ENCODE measurements at regions not wholly inside any gene's neighbourhood (a gene's known extent, or its start where the extent isn't known, plus 50 kb on each side); places are given as distances from the start of the nearest gene placed in this dataset.

GRCh38 chr18:77733292-77733903 is 483.8 kb downstream of the GALR1 start:
- no peaks in the 10 kb centered on the region for H3K9me3 ChIP-seq (ENCODE audit: low read depth)

GRCh38 chr18:77736842-77737241 is 487.2 kb downstream of the GALR1 start:
- Histone ChIP-seq H3K36me3 (ENCODE audit: low read depth) (no peaks in the 10 kb centered on the region), H3K9ac (no peak overlapping the region), H3F3A (ENCODE audit: insufficient read depth) (no peaks in the 10 kb centered on the region), H3K27me3 (replicated peaks; ENCODE audit: insufficient read depth) (no peaks in the 10 kb centered on the region), H3K9me3 (ENCODE audit: low read depth) (no peaks in the 10 kb centered on the region), H3K9me2 (ENCODE audit: insufficient read depth) (no peaks in the 10 kb centered on the region), H3K27ac (no peak overlapping the region), H2AFZ (no peak overlapping the region), H3K79me2 (ENCODE audit: insufficient read depth) (no peaks in the 10 kb centered on the region), H3K4me3 (no peak overlapping the region), H3K4me1 (ENCODE audit: insufficient read depth) (no peaks in the 10 kb centered on the region), H4K20me1 (ENCODE audit: insufficient read depth) (no peaks in the 10 kb centered on the region), H3K4me2 (ENCODE audit: unreplicated experiment) (no peak overlapping the region)
- DNase-seq, result no peak
- WGBS, 2 experiments (ENCODE audit: low coverage in 1 of 2, low lambda C conversion rate in 2 of 2, missing lambda C conversion rate in 2 of 2), result 29 to 32% methylated on average over 4 of the region's 4 CpGs
- TF ChIP-seq EZH2phosphoT487 (IDR thresholded peaks at IDR 0.05; ENCODE audit: insufficient read depth, low read depth) (no peak), EZH2 (IDR thresholded peaks at IDR 0.05; ENCODE audit: insufficient read depth, poor library complexity, severe bottlenecking) (no peak)
- in situ Hi-C loops (cut with MboI), result no loop called here

More at GRCh38 chr18:77733292-77733903, 483.8 kb downstream of the GALR1 start:
- no peak for DNase-seq
- Histone ChIP-seq H3K4me1 (ENCODE audit: insufficient read depth) (no peaks in the 10 kb centered on the region), H3K9me2 (ENCODE audit: insufficient read depth) (no peaks in the 10 kb centered on the region), H3F3A (ENCODE audit: insufficient read depth) (no peaks in the 10 kb centered on the region), H3K9ac (no peak overlapping the region), H4K20me1 (ENCODE audit: insufficient read depth) (no peaks in the 10 kb centered on the region), H3K36me3 (ENCODE audit: low read depth) (no peaks in the 10 kb centered on the region), H3K79me2 (ENCODE audit: insufficient read depth) (no peaks in the 10 kb centered on the region), H3K4me2 (ENCODE audit: unreplicated experiment) (no peak overlapping the region), H3K27ac (no peak overlapping the region), H2AFZ (no peak overlapping the region), H3K4me3 (no peak overlapping the region), H3K27me3 (replicated peaks; ENCODE audit: insufficient read depth) (no peaks in the 10 kb centered on the region)
- TF ChIP-seq EZH2 (IDR thresholded peaks at IDR 0.05; ENCODE audit: insufficient read depth, poor library complexity, severe bottlenecking) (no peak), EZH2phosphoT487 (IDR thresholded peaks at IDR 0.05; ENCODE audit: insufficient read depth, low read depth) (no peak)
- 53 to 60% methylated on average over 19 of the region's 19 CpGs for WGBS, 2 experiments (ENCODE audit: low coverage in 1 of 2, low lambda C conversion rate in 2 of 2, missing lambda C conversion rate in 2 of 2)
- in situ Hi-C loops (cut with MboI), result no loop called here

GRCh38 chr18:77737405-77737804 is 487.8 kb downstream of the GALR1 start:
- TF ChIP-seq EZH2 (IDR thresholded peaks at IDR 0.05; ENCODE audit: insufficient read depth, poor library complexity, severe bottlenecking), result no peak
- no peak for TF ChIP-seq EZH2phosphoT487 (IDR thresholded peaks at IDR 0.05; ENCODE audit: insufficient read depth, low read depth)
- no peak overlapping the region for H3K4me3 ChIP-seq
- H3K36me3 ChIP-seq (ENCODE audit: low read depth), result no peaks in the 10 kb centered on the region
- in situ Hi-C loops (cut with MboI), result no loop called here
- H4K20me1 ChIP-seq (ENCODE audit: insufficient read depth), result no peaks in the 10 kb centered on the region
- no peaks in the 10 kb centered on the region for H3K27me3 ChIP-seq (replicated peaks; ENCODE audit: insufficient read depth)
- H2AFZ ChIP-seq, result no peak overlapping the region
- WGBS, 2 experiments (ENCODE audit: low coverage in 1 of 2, low lambda C conversion rate in 2 of 2, missing lambda C conversion rate in 2 of 2), result 27 to 28% methylated on average over 7 of the region's 7 CpGs
- H3K9me3 ChIP-seq (ENCODE audit: low read depth), result no peaks in the 10 kb centered on the region
- no peaks in the 10 kb centered on the region for H3K79me2 ChIP-seq (ENCODE audit: insufficient read depth)
- H3F3A ChIP-seq (ENCODE audit: insufficient read depth), result no peaks in the 10 kb centered on the region
- no peaks in the 10 kb centered on the region for H3K9me2 ChIP-seq (ENCODE audit: insufficient read depth)
- no peak for DNase-seq
- H3K27ac ChIP-seq, result no peak overlapping the region
- no peak overlapping the region for H3K4me2 ChIP-seq (ENCODE audit: unreplicated experiment)
- H3K9ac ChIP-seq, result no peak overlapping the region
- no peaks in the 10 kb centered on the region for H3K4me1 ChIP-seq (ENCODE audit: insufficient read depth)

GRCh38 chr18:77749089-77749488 is 499.4 kb downstream of the GALR1 start:
- Histone ChIP-seq H2AFZ (no peak overlapping the region), H3K9me3 (ENCODE audit: low read depth) (no peaks in the 10 kb centered on the region), H3K4me1 (ENCODE audit: insufficient read depth) (no peaks in the 10 kb centered on the region), H3K4me3 (no peak overlapping the region), H3K4me2 (ENCODE audit: unreplicated experiment) (no peak overlapping the region), H3K9me2 (ENCODE audit: insufficient read depth) (no peaks in the 10 kb centered on the region), H3K79me2 (ENCODE audit: insufficient read depth) (no peaks in the 10 kb centered on the region), H3K9ac (no peak overlapping the region), H3F3A (ENCODE audit: insufficient read depth) (no peaks in the 10 kb centered on the region), H4K20me1 (ENCODE audit: insufficient read depth) (no peaks in the 10 kb centered on the region), H3K27me3 (replicated peaks; ENCODE audit: insufficient read depth) (no peaks in the 10 kb centered on the region), H3K36me3 (ENCODE audit: low read depth) (no peaks in the 10 kb centered on the region), H3K27ac (no peak overlapping the region)
- WGBS, 2 experiments (ENCODE audit: low coverage in 1 of 2, low lambda C conversion rate in 2 of 2, missing lambda C conversion rate in 2 of 2), result 13 to 26% methylated on average over 6 of the region's 6 CpGs
- TF ChIP-seq EZH2phosphoT487 (IDR thresholded peaks at IDR 0.05; ENCODE audit: insufficient read depth, low read depth) (no peak), EZH2 (IDR thresholded peaks at IDR 0.05; ENCODE audit: insufficient read depth, poor library complexity, severe bottlenecking) (no peak)
- in situ Hi-C loops (cut with MboI), result no loop called here
- peak; percentile 12 for DNase-seq

- no peak overlapping the region for H3K27ac ChIP-seq
- H3F3A ChIP-seq (ENCODE audit: insufficient read depth), result no peaks in the 10 kb centered on the region
- no peaks in the 10 kb centered on the region for H3K9me2 ChIP-seq (ENCODE audit: insufficient read depth)
- WGBS, 2 experiments (ENCODE audit: low coverage in 1 of 2, low lambda C conversion rate in 2 of 2, missing lambda C conversion rate in 2 of 2), result 5 to 9% methylated on average over 7 of the region's 7 CpGs
- no peaks in the 10 kb centered on the region for H4K20me1 ChIP-seq (ENCODE audit: insufficient read depth)
- H3K36me3 ChIP-seq (ENCODE audit: low read depth), result no peaks in the 10 kb centered on the region
- H3K4me1 ChIP-seq (ENCODE audit: insufficient read depth), result no peaks in the 10 kb centered on the region
- H3K9me3 ChIP-seq (ENCODE audit: low read depth), result no peaks in the 10 kb centered on the region
- no peak overlapping the region for H3K4me3 ChIP-seq
- no peak overlapping the region for H2AFZ ChIP-seq
- TF ChIP-seq EZH2 (IDR thresholded peaks at IDR 0.05; ENCODE audit: insufficient read depth, poor library complexity, severe bottlenecking), result no peak
- TF ChIP-seq EZH2phosphoT487 (IDR thresholded peaks at IDR 0.05; ENCODE audit: insufficient read depth, low read depth), result no peak
- H3K4me2 ChIP-seq (ENCODE audit: unreplicated experiment), result no peak overlapping the region
- in situ Hi-C loops (cut with MboI), result no loop called here
- H3K9ac ChIP-seq, result no peak overlapping the region
- DNase-seq, result no peak
- H3K27me3 ChIP-seq (replicated peaks; ENCODE audit: insufficient read depth), result no peaks in the 10 kb centered on the region
- H3K79me2 ChIP-seq (ENCODE audit: insufficient read depth), result no peaks in the 10 kb centered on the region
Measured at GRCh38 chr18:77750006-77750405, 500.4 kb downstream of the GALR1 start.
